PC-9 (cell line): ENCODE measurements at regions not wholly inside any gene's neighbourhood (a gene's known extent, or its start where the extent isn't known, plus 50 kb on each side); places are given as distances from the start of the nearest gene placed in this dataset.

Experiments used
- CTCF ChIP-seq: fragments of 200-600 bp; sonication (generic); conservative IDR thresholded peaks from 2 replicates; pipeline ENCODE4 v1.6.1; 2017; ENCODE audit warnings: mixed run types, antibody characterized with exemption, mild to moderate bottlenecking, moderate library complexity
- EZH2 ChIP-seq: fragments of 200-600 bp; sonication (generic); IDR thresholded peaks from 2 replicates; pipeline ENCODE4 v1.8.0; 2017; ENCODE audit warnings: antibody characterized with exemption, low read depth

GRCh38 chr6:156461647-156462046 is 315.5 kb upstream of the ARID1B start:
- no peak for TF ChIP-seq CTCF
- no peak for TF ChIP-seq EZH2
